22Rv1 (cell line): ENCODE measurements at regions not wholly inside any gene's neighbourhood (a gene's known extent, or its start where the extent isn't known, plus 50 kb on each side); places are given as distances from the start of the nearest gene placed in this dataset.

Experiments
- CTCF ChIP-seq: fragments of 450-650 bp; IDR thresholded peaks from 2 replicates; pipeline ENCODE4 v1.5.1; 2017; ENCODE audit warnings: mild to moderate bottlenecking
- ZFX ChIP-seq: fragments of 450-650 bp; IDR thresholded peaks from 2 replicates; pipeline ENCODE4 v1.6.1; 2017; ENCODE audit warnings: antibody characterized with exemption, borderline replicate concordance

- TF ChIP-seq CTCF = no peak
- TF ChIP-seq ZFX = no peak
Measured at GRCh38 chr7:67955061-67955460, 958.4 kb downstream of the TYW1 start.
